PFSK-1 (cell line): ENCODE measurements at regions not wholly inside any gene's neighbourhood (a gene's known extent, or its start where the extent isn't known, plus 50 kb on each side); places are given as distances from the start of the nearest gene placed in this dataset.

Experiments used
- FOXP2 ChIP-seq: optimal IDR thresholded peaks from 2 replicates; pipeline ENCODE3; 2011; ENCODE audit warnings: borderline replicate concordance, control low read depth, inconsistent platforms; ENCODE audit not compliant: insufficient read depth; ENCODE audit errors: extremely low read length, extremely low read depth
- POLR2AphosphoS5 ChIP-seq: IDR thresholded peaks from 2 replicates; pipeline ENCODE4 v1.6.1; 2012; ENCODE audit warnings: low read depth, mild to moderate bottlenecking, control low read depth, low read length, moderate library complexity
- SIN3A ChIP-seq: IDR thresholded peaks from 2 replicates; pipeline ENCODE4 v1.6.1; 2012; ENCODE audit warnings: mild to moderate bottlenecking, low read length, moderate library complexity, borderline replicate concordance; ENCODE audit not compliant: insufficient read depth
- TAF1 ChIP-seq: IDR thresholded peaks from 2 replicates; pipeline ENCODE4 v1.6.1; 2012; ENCODE audit warnings: low read length, control low read depth, borderline replicate concordance; ENCODE audit not compliant: insufficient read depth
- TF ChIP-seq, protein P1 (sequence below), 2 experiments: IDR thresholded peaks; 2 replicates each; pipeline versions ENCODE4 v1.6.1 to v1.8.0; 2011 to 2012; ENCODE audit warnings: low read depth in 2 of 2, low read length in 2 of 2, control low read depth in 1 of 2, inconsistent platforms in 1 of 2, mild to moderate bottlenecking in 1 of 2, moderate library complexity in 1 of 2; ENCODE audit not compliant: insufficient read depth in 1 of 2

- TF ChIP-seq FOXP2 (no peak), TAF1 (no peak), POLR2AphosphoS5 (no peak), SIN3A (no peak)
- TF ChIP-seq, protein P1, sequence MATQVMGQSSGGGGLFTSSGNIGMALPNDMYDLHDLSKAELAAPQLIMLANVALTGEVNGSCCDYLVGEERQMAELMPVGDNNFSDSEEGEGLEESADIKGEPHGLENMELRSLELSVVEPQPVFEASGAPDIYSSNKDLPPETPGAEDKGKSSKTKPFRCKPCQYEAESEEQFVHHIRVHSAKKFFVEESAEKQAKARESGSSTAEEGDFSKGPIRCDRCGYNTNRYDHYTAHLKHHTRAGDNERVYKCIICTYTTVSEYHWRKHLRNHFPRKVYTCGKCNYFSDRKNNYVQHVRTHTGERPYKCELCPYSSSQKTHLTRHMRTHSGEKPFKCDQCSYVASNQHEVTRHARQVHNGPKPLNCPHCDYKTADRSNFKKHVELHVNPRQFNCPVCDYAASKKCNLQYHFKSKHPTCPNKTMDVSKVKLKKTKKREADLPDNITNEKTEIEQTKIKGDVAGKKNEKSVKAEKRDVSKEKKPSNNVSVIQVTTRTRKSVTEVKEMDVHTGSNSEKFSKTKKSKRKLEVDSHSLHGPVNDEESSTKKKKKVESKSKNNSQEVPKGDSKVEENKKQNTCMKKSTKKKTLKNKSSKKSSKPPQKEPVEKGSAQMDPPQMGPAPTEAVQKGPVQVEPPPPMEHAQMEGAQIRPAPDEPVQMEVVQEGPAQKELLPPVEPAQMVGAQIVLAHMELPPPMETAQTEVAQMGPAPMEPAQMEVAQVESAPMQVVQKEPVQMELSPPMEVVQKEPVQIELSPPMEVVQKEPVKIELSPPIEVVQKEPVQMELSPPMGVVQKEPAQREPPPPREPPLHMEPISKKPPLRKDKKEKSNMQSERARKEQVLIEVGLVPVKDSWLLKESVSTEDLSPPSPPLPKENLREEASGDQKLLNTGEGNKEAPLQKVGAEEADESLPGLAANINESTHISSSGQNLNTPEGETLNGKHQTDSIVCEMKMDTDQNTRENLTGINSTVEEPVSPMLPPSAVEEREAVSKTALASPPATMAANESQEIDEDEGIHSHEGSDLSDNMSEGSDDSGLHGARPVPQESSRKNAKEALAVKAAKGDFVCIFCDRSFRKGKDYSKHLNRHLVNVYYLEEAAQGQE (IDR thresholded peaks at IDR 0.05; ENCODE audit: insufficient read depth in 1 of 2, low read depth in 2 of 2, low read length in 2 of 2), result no peak
Measured at GRCh38 chr2:9707008-9707407, 76.2 kb upstream of the YWHAQ start.
